ACC112 (cell line): ENCODE measurements at regions not wholly inside any gene's neighbourhood (a gene's known extent, or its start where the extent isn't known, plus 50 kb on each side); places are given as distances from the start of the nearest gene placed in this dataset.
A peak's percentile ranks its signal among the peaks of the same experiment; 100 is the strongest.

ENCODE experiments used
- H2AFZ ChIP-seq: fragments of 200-600 bp; sonication (generic); one replicate; pipeline ENCODE4 v1.6.0; 2017; ENCODE audit warnings: antibody characterized with exemption, low read length; ENCODE audit not compliant: unreplicated experiment
- H3K27ac ChIP-seq: fragments of 200-600 bp; sonication (generic); 2 replicates; pipeline ENCODE4 v1.5.1; 2014; ENCODE audit warnings: low read depth, mild to moderate bottlenecking, antibody characterized with exemption, low read length, moderate library complexity
- H3K27me3 ChIP-seq: fragments of 200-600 bp; sonication (generic); 2 replicates; pipeline ENCODE4 v1.6.1; 2014; ENCODE audit warnings: mild to moderate bottlenecking, antibody characterized with exemption, low read length, moderate library complexity, mixed read lengths; ENCODE audit not compliant: insufficient read depth
- H3K36me3 ChIP-seq: fragments of 200-600 bp; sonication (generic); 2 replicates; pipeline ENCODE4 v1.6.1; 2016; ENCODE audit warnings: mild to moderate bottlenecking, antibody characterized with exemption, low read length, moderate library complexity, mixed read lengths; ENCODE audit not compliant: insufficient read depth
- H3K4me1 ChIP-seq: fragments of 200-600 bp; sonication (generic); one replicate; pipeline ENCODE4 v1.6.1; 2016; ENCODE audit warnings: low read length, mixed read lengths; ENCODE audit not compliant: insufficient read depth, unreplicated experiment, control insufficient read depth
- H3K4me3 ChIP-seq: fragments of 200-600 bp; sonication (generic); 2 replicates; pipeline ENCODE4 v1.5.1; 2014; ENCODE audit warnings: mild to moderate bottlenecking, low read depth, low read length
- H3K79me2 ChIP-seq: fragments of 200-600 bp; sonication (generic); one replicate; pipeline ENCODE4 v1.6.0; 2016; ENCODE audit warnings: low read length; ENCODE audit not compliant: control insufficient read depth, unreplicated experiment, insufficient read depth

- H3K79me2 ChIP-seq: peaks cover 5% of the 10 kb centered on the region
- H3K27me3 ChIP-seq: no peaks in the 10 kb centered on the region
- no peak overlapping the region for H2AFZ ChIP-seq
- no peak overlapping the region for H3K27ac ChIP-seq
- H3K4me3 ChIP-seq: no peak overlapping the region
- H3K36me3 ChIP-seq: no peaks in the 10 kb centered on the region
- H3K4me1 ChIP-seq: peaks cover 17% of the 10 kb centered on the region
Measured at GRCh38 chr6:26175033-26175427, 87.8 kb downstream of the HFE start.

- H3K4me1 ChIP-seq: peaks cover 11% of the 10 kb centered on the region
- H3K27ac ChIP-seq: no peak overlapping the region
- H3K79me2 ChIP-seq: peaks cover 4% of the 10 kb centered on the region
- H2AFZ ChIP-seq: no peak overlapping the region
- no peaks in the 10 kb centered on the region for H3K36me3 ChIP-seq
- no peak overlapping the region for H3K4me3 ChIP-seq
- H3K27me3 ChIP-seq: no peaks in the 10 kb centered on the region
Measured at GRCh38 chr6:26175428-26176181, 88.4 kb downstream of the HFE start.

GRCh38 chr6:26179675-26180074, 92.4 kb downstream of the HFE start:
- Histone ChIP-seq H3K36me3 (no peaks in the 10 kb centered on the region), H2AFZ (no peak overlapping the region), H3K27ac (no peak overlapping the region), H3K4me3 (no peak overlapping the region), H3K4me1 (peaks cover 4% of the 10 kb centered on the region), H3K79me2 (no peaks in the 10 kb centered on the region), H3K27me3 (no peaks in the 10 kb centered on the region)

- H3K27ac ChIP-seq: no peak overlapping the region
Measured at GRCh38 chr6:26180346-26180745, 93.1 kb downstream of the HFE start.

GRCh38 chr6:26183237-26183580, 96.0 kb downstream of the HFE start:
- Histone ChIP-seq H3K4me3 (peak overlapping the region; percentile 76), H3K4me1 (peaks cover 5% of the 10 kb centered on the region), H3K27me3 (no peaks in the 10 kb centered on the region), H2AFZ (peak overlapping the region; percentile 89), H3K36me3 (no peaks in the 10 kb centered on the region), H3K27ac (0 out of 2 replicates have a peak overlapping the region, but pooled peaks have one; percentile 13), H3K79me2 (no peaks in the 10 kb centered on the region)

More at GRCh38 chr6:26180346-26180745, 93.1 kb downstream of the HFE start:
- H3K4me1 ChIP-seq: peaks cover 4% of the 10 kb centered on the region
- no peak overlapping the region for H3K4me3 ChIP-seq
- H2AFZ ChIP-seq: no peak overlapping the region
- no peaks in the 10 kb centered on the region for H3K36me3 ChIP-seq
- H3K79me2 ChIP-seq: no peaks in the 10 kb centered on the region
- no peaks in the 10 kb centered on the region for H3K27me3 ChIP-seq

- peaks cover 6% of the 10 kb centered on the region for H3K4me1 ChIP-seq
- peak overlapping the region; percentile 89 for H2AFZ ChIP-seq
- H3K27ac ChIP-seq: peak overlapping the region; percentile 13
- H3K27me3 ChIP-seq: no peaks in the 10 kb centered on the region
- H3K79me2 ChIP-seq: no peaks in the 10 kb centered on the region
- H3K4me3 ChIP-seq: peak overlapping the region; percentile 76
- no peaks in the 10 kb centered on the region for H3K36me3 ChIP-seq
Measured at GRCh38 chr6:26183581-26184366, 96.5 kb downstream of the HFE start.

GRCh38 chr6:26184367-26184891, 97.2 kb downstream of the HFE start:
- H3K27ac ChIP-seq: peak overlapping the region; percentile 13
- H3K79me2 ChIP-seq: no peaks in the 10 kb centered on the region
- no peaks in the 10 kb centered on the region for H3K27me3 ChIP-seq
- H3K4me3 ChIP-seq: peak overlapping the region; percentile 76
- H3K36me3 ChIP-seq: no peaks in the 10 kb centered on the region
- H3K4me1 ChIP-seq: peaks cover 6% of the 10 kb centered on the region
- no peak overlapping the region for H2AFZ ChIP-seq

- H3K4me3 ChIP-seq: no peak overlapping the region
Measured at GRCh38 chr6:26185004-26185403, 97.8 kb downstream of the HFE start.

GRCh38 chr6:26185802-26186201, 98.6 kb downstream of the HFE start:
- peaks cover 6% of the 10 kb centered on the region for H3K4me1 ChIP-seq
- no peak overlapping the region for H3K27ac ChIP-seq
- H2AFZ ChIP-seq: no peak overlapping the region
- H3K36me3 ChIP-seq: no peaks in the 10 kb centered on the region
- no peaks in the 10 kb centered on the region for H3K79me2 ChIP-seq
- H3K27me3 ChIP-seq: no peaks in the 10 kb centered on the region
- H3K4me3 ChIP-seq: no peak overlapping the region

More at GRCh38 chr6:26185004-26185403, 97.8 kb downstream of the HFE start:
- Histone ChIP-seq H2AFZ (no peak overlapping the region), H3K27ac (no peak overlapping the region), H3K4me1 (peaks cover 6% of the 10 kb centered on the region), H3K79me2 (no peaks in the 10 kb centered on the region), H3K27me3 (no peaks in the 10 kb centered on the region), H3K36me3 (no peaks in the 10 kb centered on the region)

GRCh38 chr6:26186652-26187051, 99.4 kb downstream of the HFE start:
- no peak overlapping the region for H3K27ac ChIP-seq
- no peak overlapping the region for H2AFZ ChIP-seq
- H3K36me3 ChIP-seq: no peaks in the 10 kb centered on the region
- H3K4me1 ChIP-seq: peaks cover 6% of the 10 kb centered on the region
- H3K4me3 ChIP-seq: no peak overlapping the region
- no peaks in the 10 kb centered on the region for H3K27me3 ChIP-seq
- no peaks in the 10 kb centered on the region for H3K79me2 ChIP-seq
